Activated CD4-positive, alpha-beta T cell treated with anti-CD3 and anti-CD28 coated beads, Interleukin-2, amount 10 ng/mL, durations not matched to agents 7 days and 5 days (primary cell): ENCODE measurements at regions not wholly inside any gene's neighbourhood (a gene's known extent, or its start where the extent isn't known, plus 50 kb on each side); places are given as distances from the start of the nearest gene placed in this dataset.

Experiments
- CTCF ChIA-PET: fragments of 350-600 bp; sonication (Branson Sonifier 250); formaldehyde crosslinking; loops from one replicate; lab custom pipeline; 2021; ENCODE audit warnings: antibody characterized with exemption; lab: Charles Lee
- POLR2A ChIA-PET: fragments of 350-600 bp; sonication (Branson Sonifier 250); formaldehyde crosslinking; loops from one replicate; lab custom pipeline; 2021; ENCODE audit warnings: antibody characterized with exemption; lab: Charles Lee
- DNase-seq: peaks from one replicate; pipeline ENCODE4 v3.0.0-alpha.2; 2020
- H3K27ac Mint-ChIP-seq: one replicate; pipeline ENCODE4 v1.8.0; 2021; ENCODE audit warnings: mild to moderate bottlenecking, moderate library complexity, mixed read lengths
- H3K27me3 Mint-ChIP-seq: one replicate; pipeline ENCODE4 v1.8.0; 2021; ENCODE audit warnings: mixed read lengths
- H3K36me3 Mint-ChIP-seq: one replicate; pipeline ENCODE4 v1.8.0; 2021; ENCODE audit warnings: low read depth, mixed read lengths
- H3K4me1 Mint-ChIP-seq: one replicate; pipeline ENCODE4 v1.8.0; 2021; ENCODE audit warnings: mixed read lengths
- H3K4me3 Mint-ChIP-seq: one replicate; pipeline ENCODE4 v1.8.0; 2021; ENCODE audit warnings: mild to moderate bottlenecking, moderate library complexity, mixed read lengths
- H3K9me3 Mint-ChIP-seq: one replicate; pipeline ENCODE4 v1.8.0; 2021; ENCODE audit warnings: mixed read lengths

GRCh38 chr17:77001487-77001886 is 133.3 kb downstream of the MGAT5B start:
- Mint-ChIP-seq H3K4me3 (no peak overlapping the region), H3K27ac (peak overlapping the region; percentile 47), H3K27me3 (peaks cover 2% of the 10 kb centered on the region), H3K4me1 (peaks cover 33% of the 10 kb centered on the region), H3K9me3 (no peaks in the 10 kb centered on the region), H3K36me3 (no peaks in the 10 kb centered on the region)
- CTCF ChIA-PET = no interaction called here
- DNase-seq = no peak
- POLR2A ChIA-PET = no interaction called here

- Mint-ChIP-seq H3K4me1 (peaks cover 25% of the 10 kb centered on the region), H3K4me3 (no peak overlapping the region), H3K27me3 (peaks cover 2% of the 10 kb centered on the region), H3K27ac (peak overlapping the region; percentile 47), H3K36me3 (no peaks in the 10 kb centered on the region), H3K9me3 (no peaks in the 10 kb centered on the region)
- POLR2A ChIA-PET = no interaction called here
- CTCF ChIA-PET = interaction anchor here (0.7 to 1.3 kb wide), 3 partner anchors 29 to 86 kb away, joined by 3 to 4 read pairs (median 3); no protein-coding TSS in a partner anchor
- DNase-seq = no peak
These were observed 134.2 kb downstream of the MGAT5B start for GRCh38 chr17:77002103-77003045.

GRCh38 chr17:77003699-77004098 is 135.5 kb downstream of the MGAT5B start:
- CTCF ChIA-PET = interaction anchor here (1.2 to 1.3 kb wide), 2 partner anchors 31 to 34 kb away, joined by 3 to 4 read pairs; no protein-coding TSS in a partner anchor
- DNase-seq = no peak
- no peak overlapping the region for H3K4me3 Mint-ChIP-seq
- H3K4me1 Mint-ChIP-seq = peaks cover 12% of the 10 kb centered on the region
- H3K9me3 Mint-ChIP-seq = no peaks in the 10 kb centered on the region
- H3K36me3 Mint-ChIP-seq = no peaks in the 10 kb centered on the region
- POLR2A ChIA-PET = no interaction called here
- peaks cover 2% of the 10 kb centered on the region for H3K27me3 Mint-ChIP-seq
- no peak overlapping the region for H3K27ac Mint-ChIP-seq

GRCh38 chr17:77006971-77007649 is 133.7 kb upstream of the SEC14L1 start:
- ChIA-PET POLR2A (no interaction called here), CTCF (interaction anchor here (0.7 to 2.4 kb wide), 3 partner anchors 9 to 60 kb away, joined by 3 to 11 read pairs (median 3); no protein-coding TSS in a partner anchor)
- Mint-ChIP-seq H3K27me3 (peaks cover 11% of the 10 kb centered on the region), H3K4me1 (no peaks in the 10 kb centered on the region), H3K4me3 (no peak overlapping the region), H3K36me3 (peaks cover 4% of the 10 kb centered on the region), H3K27ac (no peak overlapping the region), H3K9me3 (peaks cover 8% of the 10 kb centered on the region)
- DNase-seq = no peak

- no peak for DNase-seq
- Mint-ChIP-seq H3K4me1 (no peaks in the 10 kb centered on the region), H3K27ac (no peak overlapping the region), H3K27me3 (peaks cover 16% of the 10 kb centered on the region), H3K4me3 (no peak overlapping the region), H3K9me3 (peaks cover 8% of the 10 kb centered on the region), H3K36me3 (peaks cover 4% of the 10 kb centered on the region)
- CTCF ChIA-PET = interaction anchor here (0.6 to 1.3 kb wide), 2 partner anchors 22 to 47 kb away, joined by 3 read pairs; no protein-coding TSS in a partner anchor
- POLR2A ChIA-PET = no interaction called here
These were observed 130.9 kb upstream of the SEC14L1 start for GRCh38 chr17:77009877-77010276.

GRCh38 chr17:77010667-77011066 is 130.1 kb upstream of the SEC14L1 start:
- DNase-seq = no peak
- Mint-ChIP-seq H3K9me3 (peaks cover 8% of the 10 kb centered on the region), H3K4me1 (no peaks in the 10 kb centered on the region), H3K4me3 (no peak overlapping the region), H3K27ac (no peak overlapping the region), H3K36me3 (peaks cover 4% of the 10 kb centered on the region), H3K27me3 (peaks cover 16% of the 10 kb centered on the region)
- ChIA-PET POLR2A (no interaction called here), CTCF (no interaction called here)

GRCh38 chr17:77011173-77012011 is 129.4 kb upstream of the SEC14L1 start:
- Mint-ChIP-seq H3K4me3 (no peak overlapping the region), H3K27ac (no peak overlapping the region), H3K36me3 (peaks cover 4% of the 10 kb centered on the region), H3K9me3 (peaks cover 8% of the 10 kb centered on the region), H3K4me1 (no peaks in the 10 kb centered on the region), H3K27me3 (peaks cover 14% of the 10 kb centered on the region)
- POLR2A ChIA-PET = no interaction called here
- peak; percentile 68 for DNase-seq
- CTCF ChIA-PET = interaction anchor here (0.6 to 1.5 kb wide), 3 partner anchors 54 to 256 kb away, joined by 3 read pairs; no protein-coding TSS in a partner anchor

- POLR2A ChIA-PET = no interaction called here
- no peak overlapping the region for H3K27ac Mint-ChIP-seq
- H3K36me3 Mint-ChIP-seq = no peaks in the 10 kb centered on the region
- no peaks in the 10 kb centered on the region for H3K4me1 Mint-ChIP-seq
- CTCF ChIA-PET = interaction anchor here (0.6 kb wide), 1 partner anchor 20 kb away, joined by 3 read pairs; no protein-coding TSS in a partner anchor
- no peak for DNase-seq
- H3K9me3 Mint-ChIP-seq = no peaks in the 10 kb centered on the region
- H3K4me3 Mint-ChIP-seq = no peak overlapping the region
- H3K27me3 Mint-ChIP-seq = peaks cover 9% of the 10 kb centered on the region
These were observed 122.3 kb upstream of the SEC14L1 start for GRCh38 chr17:77018504-77018903.

- no peak for DNase-seq
- H3K4me1 Mint-ChIP-seq = no peaks in the 10 kb centered on the region
- H3K4me3 Mint-ChIP-seq = no peak overlapping the region
- no peaks in the 10 kb centered on the region for H3K36me3 Mint-ChIP-seq
- POLR2A ChIA-PET = no interaction called here
- peaks cover 6% of the 10 kb centered on the region for H3K27me3 Mint-ChIP-seq
- no peak overlapping the region for H3K27ac Mint-ChIP-seq
- CTCF ChIA-PET = interaction anchor here (0.6 kb wide), 2 partner anchors 36 to 44 kb away, joined by 3 read pairs; no protein-coding TSS in a partner anchor
- H3K9me3 Mint-ChIP-seq = no peaks in the 10 kb centered on the region
These were observed 120.8 kb upstream of the SEC14L1 start for GRCh38 chr17:77019893-77020379.

- Mint-ChIP-seq H3K4me3 (no peak overlapping the region), H3K27ac (no peak overlapping the region), H3K4me1 (no peaks in the 10 kb centered on the region), H3K9me3 (no peaks in the 10 kb centered on the region), H3K36me3 (no peaks in the 10 kb centered on the region), H3K27me3 (peaks cover 6% of the 10 kb centered on the region)
- DNase-seq = no peak
- CTCF ChIA-PET = no interaction called here
- POLR2A ChIA-PET = interaction anchor here (0.6 kb wide), 1 partner anchor 450 kb away, joined by 3 read pairs; no protein-coding TSS in a partner anchor
These were observed 119.8 kb upstream of the SEC14L1 start for GRCh38 chr17:77020973-77021372.

- Mint-ChIP-seq H3K4me1 (no peaks in the 10 kb centered on the region), H3K4me3 (no peak overlapping the region), H3K9me3 (peaks cover 4% of the 10 kb centered on the region), H3K27ac (no peak overlapping the region), H3K27me3 (peaks cover 6% of the 10 kb centered on the region), H3K36me3 (no peaks in the 10 kb centered on the region)
- no peak for DNase-seq
- ChIA-PET CTCF (interaction anchor here (0.8 to 1.2 kb wide), 3 partner anchors 9 to 25 kb away, joined by 3 to 4 read pairs (median 3); no protein-coding TSS in a partner anchor), POLR2A (no interaction called here)
These were observed 118.0 kb upstream of the SEC14L1 start for GRCh38 chr17:77022766-77023165.

- peaks cover 4% of the 10 kb centered on the region for H3K9me3 Mint-ChIP-seq
- no peaks in the 10 kb centered on the region for H3K4me1 Mint-ChIP-seq
- ChIA-PET CTCF (no interaction called here), POLR2A (no interaction called here)
- no peak for DNase-seq
- H3K27me3 Mint-ChIP-seq = no peaks in the 10 kb centered on the region
- H3K36me3 Mint-ChIP-seq = no peaks in the 10 kb centered on the region
- no peak overlapping the region for H3K27ac Mint-ChIP-seq
- no peak overlapping the region for H3K4me3 Mint-ChIP-seq
These were observed 115.0 kb upstream of the SEC14L1 start for GRCh38 chr17:77025781-77026180.
